ENCODE measurements at regions not wholly inside any gene's neighbourhood (a gene's known extent, or its start where the extent isn't known, plus 50 kb on each side); places are given as distances from the start of the nearest gene placed in this dataset.

DNA sequence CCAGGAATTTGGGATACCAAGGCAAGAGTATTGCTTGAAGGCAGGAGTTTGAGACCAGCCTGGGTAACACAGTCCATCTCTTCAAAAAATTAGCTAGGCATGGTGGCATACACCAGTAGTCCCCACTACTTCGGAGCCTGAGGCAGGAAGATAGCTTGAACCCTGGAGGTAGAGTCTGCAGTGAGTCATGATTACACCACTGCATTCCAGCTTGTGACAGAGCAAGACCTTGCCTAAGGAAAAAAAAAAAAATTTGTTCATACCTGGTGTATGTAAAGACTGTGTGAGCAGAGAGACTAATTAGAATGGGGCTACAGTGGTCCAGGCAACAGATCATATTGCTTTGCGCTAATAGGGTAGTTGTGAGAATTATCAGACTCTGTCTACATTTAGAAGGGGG is 778.3 kb upstream of the PCDH20 start:
- no peak for DNase-seq
- H3K4me1 ChIP-seq: no peaks in the 10 kb centered on the region
- H3K36me3 ChIP-seq: no peaks in the 10 kb centered on the region
- no peak for TF ChIP-seq CTCF (IDR thresholded peaks at IDR 0.05)
- no peak for ATAC-seq
- intact Hi-C loops (cut with DNase I): no loop called here
- H3K9me3 ChIP-seq: no peaks in the 10 kb centered on the region
- H3K27me3 ChIP-seq (ENCODE audit: low read depth): no peaks in the 10 kb centered on the region
- no peak overlapping the region for H3K4me3 ChIP-seq
- no peak overlapping the region for H3K27ac ChIP-seq

GRCh38 chr13:62185631-62186255 is 770.1 kb upstream of the PCDH20 start:
- ATAC-seq (no peak), DNase-seq (no peak)
- no peak overlapping the region for H3K4me3 ChIP-seq
- H3K27me3 ChIP-seq (ENCODE audit: low read depth): no peaks in the 10 kb centered on the region
- no peak overlapping the region for H3K27ac ChIP-seq
- no peaks in the 10 kb centered on the region for H3K9me3 ChIP-seq
- no peaks in the 10 kb centered on the region for H3K4me1 ChIP-seq
- TF ChIP-seq CTCF (IDR thresholded peaks at IDR 0.05): no peak
- intact Hi-C loops (cut with DNase I): no loop called here
- H3K36me3 ChIP-seq: no peaks in the 10 kb centered on the region

DNA sequence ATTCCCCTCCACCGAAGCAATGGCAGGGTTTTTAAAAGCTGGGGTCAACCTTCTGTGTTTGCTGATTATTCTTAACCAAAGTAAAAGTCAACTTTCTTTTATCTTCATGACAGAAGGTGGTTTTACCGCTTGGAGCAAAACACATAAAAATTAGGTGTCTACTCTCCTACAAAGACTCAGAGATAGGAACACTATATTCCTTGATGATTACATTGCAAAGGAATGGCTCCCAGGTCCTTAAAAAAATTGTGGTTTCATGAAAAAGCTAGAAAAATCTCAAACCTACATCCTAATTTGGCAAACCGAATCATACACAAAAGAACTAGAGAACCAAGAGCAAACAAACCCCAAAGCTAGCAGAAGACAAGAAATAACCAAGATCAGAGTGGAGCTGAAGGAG is 760.4 kb upstream of the PCDH20 start:
- Histone ChIP-seq H3K4me1 (no peaks in the 10 kb centered on the region), H3K4me3 (no peak overlapping the region), H3K27ac (no peak overlapping the region), H3K27me3 (ENCODE audit: low read depth) (no peaks in the 10 kb centered on the region), H3K36me3 (no peaks in the 10 kb centered on the region), H3K9me3 (no peaks in the 10 kb centered on the region)
- no peak for TF ChIP-seq CTCF (IDR thresholded peaks at IDR 0.05)
- DNase-seq (no peak), ATAC-seq (no peak)
- intact Hi-C loops (cut with DNase I): no loop called here

DNA sequence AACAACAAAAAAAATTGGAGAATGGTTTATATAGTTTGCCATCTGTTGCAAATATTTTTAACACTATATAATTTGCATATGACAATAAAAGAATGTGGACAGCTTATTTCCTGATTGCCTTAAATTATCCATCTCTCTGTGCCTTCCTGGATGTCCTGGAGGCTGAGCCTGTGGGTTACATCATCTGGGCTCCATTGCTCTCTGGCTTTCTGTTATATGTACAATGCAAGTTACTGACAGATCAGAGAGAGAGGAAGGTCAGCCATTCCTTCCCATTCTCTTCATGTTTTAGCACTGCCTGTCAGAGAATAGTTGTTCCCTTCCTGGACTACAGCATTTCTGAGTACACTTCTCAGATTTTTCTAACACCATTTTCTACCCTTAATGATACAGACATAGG is 758.3 kb upstream of the PCDH20 start:
- Histone ChIP-seq H3K4me3 (no peak overlapping the region), H3K4me1 (no peaks in the 10 kb centered on the region), H3K27me3 (ENCODE audit: low read depth) (no peaks in the 10 kb centered on the region), H3K27ac (no peak overlapping the region), H3K36me3 (no peaks in the 10 kb centered on the region), H3K9me3 (no peaks in the 10 kb centered on the region)
- intact Hi-C loops (cut with DNase I): no loop called here
- DNase-seq: no peak
- no peak for TF ChIP-seq CTCF (IDR thresholded peaks at IDR 0.05)
- ATAC-seq: no peak

DNA sequence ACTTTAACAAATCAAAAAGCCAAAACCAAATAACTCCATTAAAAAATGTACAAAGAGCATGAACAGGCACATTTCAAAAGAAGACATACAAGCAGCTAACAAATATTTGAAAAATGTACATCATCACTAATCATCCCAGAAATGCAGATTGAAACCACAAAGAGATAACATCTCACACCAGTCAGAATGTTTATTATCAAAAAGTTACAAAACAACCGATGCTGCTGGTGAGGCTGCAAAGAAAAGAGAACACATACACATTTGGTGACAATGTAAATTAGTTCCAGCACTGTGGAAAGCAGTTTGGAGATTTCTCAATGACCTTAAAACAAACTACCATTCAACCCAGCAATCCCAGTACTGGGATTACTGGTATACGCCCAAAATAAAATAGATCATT is 756.0 kb upstream of the PCDH20 start:
- Histone ChIP-seq H3K9me3 (no peaks in the 10 kb centered on the region), H3K36me3 (no peaks in the 10 kb centered on the region), H3K27me3 (ENCODE audit: low read depth) (no peaks in the 10 kb centered on the region), H3K4me3 (no peak overlapping the region), H3K4me1 (no peaks in the 10 kb centered on the region), H3K27ac (no peak overlapping the region)
- intact Hi-C loops (cut with DNase I): no loop called here
- DNase-seq (no peak), ATAC-seq (no peak)
- no peak for TF ChIP-seq CTCF (IDR thresholded peaks at IDR 0.05)

DNA sequence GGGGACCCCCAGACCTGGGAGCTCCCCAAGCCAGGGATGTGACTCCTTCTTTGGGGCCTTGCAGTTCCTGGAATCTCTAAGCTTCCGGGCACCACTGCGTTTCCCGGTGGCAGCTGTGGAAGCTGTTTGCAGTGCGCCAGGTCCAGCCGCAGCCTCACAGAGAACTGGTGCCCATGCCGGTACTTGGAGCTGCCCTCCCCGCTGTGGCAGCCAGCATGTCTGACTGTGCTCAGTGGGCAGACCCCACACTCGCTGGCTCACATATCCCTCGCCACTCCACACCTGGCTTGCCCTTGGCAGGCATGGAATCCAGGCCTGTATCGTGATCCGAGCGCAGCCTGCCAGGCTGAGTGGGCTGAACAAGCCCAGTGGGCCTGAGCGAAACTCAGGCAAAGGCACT is 753.2 kb upstream of the PCDH20 start:
- DNase-seq (no peak), ATAC-seq (no peak)
- no peak overlapping the region for H3K27ac ChIP-seq
- H3K36me3 ChIP-seq: no peaks in the 10 kb centered on the region
- H3K9me3 ChIP-seq: peaks cover 4% of the 10 kb centered on the region
- no peaks in the 10 kb centered on the region for H3K4me1 ChIP-seq
- intact Hi-C loops (cut with DNase I): no loop called here
- TF ChIP-seq CTCF (IDR thresholded peaks at IDR 0.05): no peak
- H3K4me3 ChIP-seq: no peak overlapping the region
- no peaks in the 10 kb centered on the region for H3K27me3 ChIP-seq (ENCODE audit: low read depth)

Data from lower lobe of right lung (tissue), 2 donors.